ENCODE measurements at regions not wholly inside any gene's neighbourhood (a gene's known extent, or its start where the extent isn't known, plus 50 kb on each side); places are given as distances from the start of the nearest gene placed in this dataset.

GRCh38 chr2:146634230-146635097 lies 1210.4 kb upstream of the ACVR2A start:
- Mint-ChIP-seq H3K4me1 (ENCODE audit: low read depth) (no peaks in the 10 kb centered on the region), H3K27me3 (ENCODE audit: insufficient read depth) (no peaks in the 10 kb centered on the region), H3K4me3 (no peak overlapping the region), H3K27ac (no peak overlapping the region), H3K36me3 (ENCODE audit: low read depth) (no peaks in the 10 kb centered on the region), H3K9me3 (no peaks in the 10 kb centered on the region)
- DNase-seq (ENCODE audit: low spot score): no peak
- intact Hi-C loops (cut with micrococcal nuclease): no loop called here

GRCh38 chr2:146633159-146633558 lies 1211.7 kb upstream of the ACVR2A start:
- H3K4me1 Mint-ChIP-seq (ENCODE audit: low read depth): no peaks in the 10 kb centered on the region
- no peak overlapping the region for H3K27ac Mint-ChIP-seq
- no peak for DNase-seq (ENCODE audit: low spot score)
- no peaks in the 10 kb centered on the region for H3K36me3 Mint-ChIP-seq (ENCODE audit: low read depth)
- H3K4me3 Mint-ChIP-seq: no peak overlapping the region
- intact Hi-C loops (cut with micrococcal nuclease): no loop called here
- H3K9me3 Mint-ChIP-seq: no peaks in the 10 kb centered on the region
- no peaks in the 10 kb centered on the region for H3K27me3 Mint-ChIP-seq (ENCODE audit: insufficient read depth)

- DNase-seq (ENCODE audit: low spot score): no peak
- Mint-ChIP-seq H3K4me3 (no peak overlapping the region), H3K9me3 (no peaks in the 10 kb centered on the region), H3K27me3 (ENCODE audit: insufficient read depth) (no peaks in the 10 kb centered on the region), H3K4me1 (ENCODE audit: low read depth) (no peaks in the 10 kb centered on the region), H3K27ac (no peak overlapping the region), H3K36me3 (ENCODE audit: low read depth) (no peaks in the 10 kb centered on the region)
- intact Hi-C loops (cut with micrococcal nuclease): no loop called here
Observed at GRCh38 chr2:146632707-146633106, 1212.1 kb upstream of the ACVR2A start.

- no peaks in the 10 kb centered on the region for H3K4me1 Mint-ChIP-seq (ENCODE audit: low read depth)
- no peaks in the 10 kb centered on the region for H3K27me3 Mint-ChIP-seq (ENCODE audit: insufficient read depth)
- no peaks in the 10 kb centered on the region for H3K36me3 Mint-ChIP-seq (ENCODE audit: low read depth)
- no peak overlapping the region for H3K4me3 Mint-ChIP-seq
- intact Hi-C loops (cut with micrococcal nuclease): no loop called here
- H3K27ac Mint-ChIP-seq: no peak overlapping the region
- no peak for DNase-seq (ENCODE audit: low spot score)
- H3K9me3 Mint-ChIP-seq: no peaks in the 10 kb centered on the region
Observed at GRCh38 chr2:146624430-146625160, 1220.2 kb upstream of the ACVR2A start.

- H3K4me1 Mint-ChIP-seq (ENCODE audit: low read depth): no peaks in the 10 kb centered on the region
- H3K4me3 Mint-ChIP-seq: no peak overlapping the region
- no peaks in the 10 kb centered on the region for H3K27me3 Mint-ChIP-seq (ENCODE audit: insufficient read depth)
- DNase-seq (ENCODE audit: low spot score): no peak
- intact Hi-C loops (cut with micrococcal nuclease): no loop called here
- no peaks in the 10 kb centered on the region for H3K36me3 Mint-ChIP-seq (ENCODE audit: low read depth)
- no peaks in the 10 kb centered on the region for H3K9me3 Mint-ChIP-seq
- H3K27ac Mint-ChIP-seq: no peak overlapping the region
Observed at GRCh38 chr2:146623771-146624170, 1221.1 kb upstream of the ACVR2A start.

- H3K9me3 Mint-ChIP-seq: peaks cover 7% of the 10 kb centered on the region
- H3K4me1 Mint-ChIP-seq (ENCODE audit: low read depth): no peaks in the 10 kb centered on the region
- no peak overlapping the region for H3K4me3 Mint-ChIP-seq
- intact Hi-C loops (cut with micrococcal nuclease): no loop called here
- no peak for DNase-seq (ENCODE audit: low spot score)
- no peaks in the 10 kb centered on the region for H3K36me3 Mint-ChIP-seq (ENCODE audit: low read depth)
- no peaks in the 10 kb centered on the region for H3K27me3 Mint-ChIP-seq (ENCODE audit: insufficient read depth)
- H3K27ac Mint-ChIP-seq: no peak overlapping the region
Observed at GRCh38 chr2:146621656-146622055, 1223.2 kb upstream of the ACVR2A start.

- no peak for DNase-seq (ENCODE audit: low spot score)
- intact Hi-C loops (cut with micrococcal nuclease): no loop called here
- Mint-ChIP-seq H3K4me1 (ENCODE audit: low read depth) (no peaks in the 10 kb centered on the region), H3K36me3 (ENCODE audit: low read depth) (no peaks in the 10 kb centered on the region), H3K27ac (no peak overlapping the region), H3K27me3 (ENCODE audit: insufficient read depth) (no peaks in the 10 kb centered on the region), H3K4me3 (no peak overlapping the region), H3K9me3 (peaks cover 15% of the 10 kb centered on the region)
Observed at GRCh38 chr2:146615778-146616177, 1229.1 kb upstream of the ACVR2A start.

- Mint-ChIP-seq H3K4me3 (no peak overlapping the region), H3K27ac (no peak overlapping the region), H3K27me3 (ENCODE audit: insufficient read depth) (no peaks in the 10 kb centered on the region), H3K4me1 (ENCODE audit: low read depth) (no peaks in the 10 kb centered on the region), H3K36me3 (ENCODE audit: low read depth) (no peaks in the 10 kb centered on the region), H3K9me3 (no peaks in the 10 kb centered on the region)
- no peak for DNase-seq (ENCODE audit: low spot score)
- intact Hi-C loops (cut with micrococcal nuclease): no loop called here
Observed at GRCh38 chr2:146608490-146608889, 1236.3 kb upstream of the ACVR2A start.

- intact Hi-C loops (cut with micrococcal nuclease): no loop called here
- no peak for DNase-seq (ENCODE audit: low spot score)
- Mint-ChIP-seq H3K9me3 (no peaks in the 10 kb centered on the region), H3K4me1 (ENCODE audit: low read depth) (no peaks in the 10 kb centered on the region), H3K36me3 (ENCODE audit: low read depth) (no peaks in the 10 kb centered on the region), H3K27ac (no peak overlapping the region), H3K27me3 (ENCODE audit: insufficient read depth) (no peaks in the 10 kb centered on the region), H3K4me3 (no peak overlapping the region)
Observed at GRCh38 chr2:146604521-146604920, 1240.3 kb upstream of the ACVR2A start.

GRCh38 chr2:146602856-146603255 lies 1242.0 kb upstream of the ACVR2A start:
- H3K36me3 Mint-ChIP-seq (ENCODE audit: low read depth): no peaks in the 10 kb centered on the region
- intact Hi-C loops (cut with micrococcal nuclease): no loop called here
- H3K4me1 Mint-ChIP-seq (ENCODE audit: low read depth): no peaks in the 10 kb centered on the region
- DNase-seq (ENCODE audit: low spot score): no peak
- H3K4me3 Mint-ChIP-seq: no peak overlapping the region
- no peak overlapping the region for H3K27ac Mint-ChIP-seq
- H3K27me3 Mint-ChIP-seq (ENCODE audit: insufficient read depth): no peaks in the 10 kb centered on the region
- no peaks in the 10 kb centered on the region for H3K9me3 Mint-ChIP-seq

- Mint-ChIP-seq H3K36me3 (ENCODE audit: low read depth) (no peaks in the 10 kb centered on the region), H3K4me1 (ENCODE audit: low read depth) (no peaks in the 10 kb centered on the region), H3K9me3 (no peaks in the 10 kb centered on the region), H3K4me3 (no peak overlapping the region), H3K27ac (no peak overlapping the region), H3K27me3 (ENCODE audit: insufficient read depth) (no peaks in the 10 kb centered on the region)
- intact Hi-C loops (cut with micrococcal nuclease): no loop called here
- no peak for DNase-seq (ENCODE audit: low spot score)
Observed at GRCh38 chr2:146602383-146602782, 1242.4 kb upstream of the ACVR2A start.

GRCh38 chr2:146598791-146599190 lies 1246.0 kb upstream of the ACVR2A start:
- Mint-ChIP-seq H3K36me3 (ENCODE audit: low read depth) (no peaks in the 10 kb centered on the region), H3K27ac (no peak overlapping the region), H3K4me1 (ENCODE audit: low read depth) (no peaks in the 10 kb centered on the region), H3K27me3 (ENCODE audit: insufficient read depth) (no peaks in the 10 kb centered on the region), H3K9me3 (no peaks in the 10 kb centered on the region), H3K4me3 (no peak overlapping the region)
- no peak for DNase-seq (ENCODE audit: low spot score)
- intact Hi-C loops (cut with micrococcal nuclease): no loop called here

GRCh38 chr2:146597291-146597690 lies 1247.5 kb upstream of the ACVR2A start:
- Mint-ChIP-seq H3K4me1 (ENCODE audit: low read depth) (no peaks in the 10 kb centered on the region), H3K9me3 (no peaks in the 10 kb centered on the region), H3K36me3 (ENCODE audit: low read depth) (no peaks in the 10 kb centered on the region), H3K4me3 (no peak overlapping the region), H3K27me3 (ENCODE audit: insufficient read depth) (no peaks in the 10 kb centered on the region), H3K27ac (no peak overlapping the region)
- DNase-seq (ENCODE audit: low spot score): no peak
- intact Hi-C loops (cut with micrococcal nuclease): no loop called here

All from activated T-helper 1 cell treated with anti-CD3 and anti-CD28 coated beads, Interleukin-12 subunit alpha, Interleukin-12 subunit beta, Interleukin-2, Interleukin-4 antibody, amounts not matched to agents 30 ng/mL and 10 ng/mL and 1 ng/mL, durations not matched to agents 14 hours and 24 hours and 36 hours (primary cell).